ENCODE measurements at regions not wholly inside any gene's neighbourhood (a gene's known extent, or its start where the extent isn't known, plus 50 kb on each side); places are given as distances from the start of the nearest gene placed in this dataset.
"Not testable (repeated sequence)": the region's sequence is repeated elsewhere in the genome, so short reads cannot be mapped to it uniquely, and the experiment has no call there.

DNA sequence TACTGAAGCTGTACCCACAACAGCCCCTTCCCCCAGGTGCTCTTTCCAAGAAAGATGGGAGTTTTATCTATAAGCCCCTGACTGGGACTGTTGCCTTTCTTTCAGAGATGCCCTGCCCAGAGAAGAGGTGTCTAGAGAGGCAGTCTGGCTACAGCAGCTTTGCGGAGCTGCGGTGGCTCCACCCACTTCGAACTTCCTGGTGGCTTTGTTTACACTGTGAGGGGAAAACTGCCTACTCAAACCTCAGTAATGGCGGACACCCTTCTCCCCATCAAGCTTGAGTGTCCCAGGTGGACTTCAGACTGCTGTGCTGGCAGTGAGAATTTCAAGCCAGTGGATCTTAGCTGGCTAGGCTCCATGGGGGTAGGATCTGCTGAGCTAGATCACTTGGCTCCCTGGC, 120.2 kb upstream of the MYT1L start:
- H3K27me3 ChIP-seq (ENCODE audit: insufficient read depth, low read length); H3K4me2 ChIP-seq (ENCODE audit: low read length); CTCF ChIA-PET; H3K36me3 ChIP-seq (ENCODE audit: control insufficient read depth in 1 of 2, insufficient read depth in 2 of 2, low read length in 2 of 2); RAD21 ChIA-PET (ENCODE audit: low non-redundant PET in 1 of 2, low total read pairs in 2 of 2, uncharacterized antibody in 2 of 2, unreplicated experiment in 2 of 2); H3K27ac ChIP-seq (ENCODE audit: low read depth, low read length); intact Hi-C loops (cut with micrococcal nuclease); POLR2A ChIA-PET; H3K4me1 ChIP-seq (ENCODE audit: control insufficient read depth in 1 of 2, insufficient read depth in 2 of 2, low read length in 2 of 2); DNase-seq (ENCODE audit: low read depth, low spot score); H3K9ac ChIP-seq (ENCODE audit: low read length); H3K9me2 ChIP-seq (ENCODE audit: insufficient read depth); H4K20me1 ChIP-seq (ENCODE audit: insufficient read depth); BruUV-seq (replicated peaks); H3K9me3 ChIP-seq (ENCODE audit: control insufficient read depth in 1 of 2, insufficient read depth in 1 of 2, low read depth in 1 of 2, low read length in 2 of 2); ATAC-seq; H3K4me3 ChIP-seq (replicated peaks in 1 of 2; ENCODE audit: low read depth in 1 of 2, low read length in 2 of 2); H3K79me2 ChIP-seq (ENCODE audit: insufficient read depth, low read length); H2AFZ ChIP-seq (ENCODE audit: low read depth, low read length, poor library complexity, severe bottlenecking): not testable (repeated sequence)

DNA sequence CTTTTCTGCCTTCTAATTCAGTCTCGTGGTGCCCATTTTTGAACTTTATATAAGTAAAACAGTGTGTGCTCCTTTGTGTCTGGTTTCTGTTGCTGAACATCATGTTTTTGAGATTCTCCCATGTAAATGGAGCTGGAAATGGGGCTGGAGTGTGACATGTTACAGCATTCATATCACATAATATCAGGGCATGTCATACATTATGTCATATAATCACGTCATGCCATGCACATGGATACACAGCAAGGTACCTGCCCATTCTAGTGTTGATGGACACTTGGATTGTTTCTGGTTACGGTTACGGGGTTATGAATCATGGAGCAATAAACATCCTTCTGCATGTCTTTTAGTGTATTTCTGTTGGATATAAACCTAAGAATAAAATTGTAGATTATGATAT, 117.1 kb upstream of the MYT1L start:
- Histone ChIP-seq H3K9me2 (ENCODE audit: insufficient read depth) (no peaks in the 10 kb centered on the region), H2AFZ (ENCODE audit: low read depth, low read length, poor library complexity, severe bottlenecking) (no peak overlapping the region), H3K4me1 (ENCODE audit: control insufficient read depth in 1 of 2, insufficient read depth in 2 of 2, low read length in 2 of 2) (no peaks in the 10 kb centered on the region), H3K4me3 (replicated peaks in 1 of 2; ENCODE audit: low read depth in 1 of 2, low read length in 2 of 2) (no peak overlapping the region), H3K4me2 (ENCODE audit: low read length) (no peak overlapping the region), H3K9ac (ENCODE audit: low read length) (no peak overlapping the region), H3K9me3 (ENCODE audit: control insufficient read depth in 1 of 2, insufficient read depth in 1 of 2, low read depth in 1 of 2, low read length in 2 of 2) (peaks cover 0 to 6% of the 10 kb centered on the region in 2 experiments; a peak in 1 of 4 replicates), H4K20me1 (ENCODE audit: insufficient read depth) (no peaks in the 10 kb centered on the region), H3K27me3 (ENCODE audit: insufficient read depth, low read length) (no peaks in the 10 kb centered on the region), H3K27ac (ENCODE audit: low read depth, low read length) (no peak overlapping the region), H3K36me3 (ENCODE audit: control insufficient read depth in 1 of 2, insufficient read depth in 2 of 2, low read length in 2 of 2) (no peaks in the 10 kb centered on the region), H3K79me2 (ENCODE audit: insufficient read depth, low read length) (no peaks in the 10 kb centered on the region)
- no peak for ATAC-seq
- POLR2A ChIA-PET = no interaction called here
- RAD21 ChIA-PET (ENCODE audit: low non-redundant PET in 1 of 2, low total read pairs in 2 of 2, uncharacterized antibody in 2 of 2, unreplicated experiment in 2 of 2) = no interaction called here
- intact Hi-C loops (cut with micrococcal nuclease) = no loop called here
- CTCF ChIA-PET = no interaction called here
- DNase-seq (ENCODE audit: low read depth, low spot score) = no peak
- no TSS peak for BruUV-seq (replicated peaks)
- TF ChIP-seq, protein P1, sequence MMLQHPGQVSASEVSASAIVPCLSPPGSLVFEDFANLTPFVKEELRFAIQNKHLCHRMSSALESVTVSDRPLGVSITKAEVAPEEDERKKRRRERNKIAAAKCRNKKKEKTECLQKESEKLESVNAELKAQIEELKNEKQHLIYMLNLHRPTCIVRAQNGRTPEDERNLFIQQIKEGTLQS (IDR thresholded peaks at IDR 0.05) = no peak
- TF ChIP-seq POLR2AphosphoS5 (IDR thresholded peaks at IDR 0.05; ENCODE audit: low read depth, low read length) (no peak), FOSL1 (IDR thresholded peaks at IDR 0.05; ENCODE audit: low read depth) (no peak), TCF7L2 (IDR thresholded peaks at IDR 0.05; ENCODE audit: borderline replicate concordance, extremely low read depth, insufficient read depth, insufficient read length) (no peak), ZFX (IDR thresholded peaks at IDR 0.05) (no peak), CBX3 (IDR thresholded peaks at IDR 0.05; ENCODE audit: low read depth) (no peak)
- TF ChIP-seq, protein P2, sequence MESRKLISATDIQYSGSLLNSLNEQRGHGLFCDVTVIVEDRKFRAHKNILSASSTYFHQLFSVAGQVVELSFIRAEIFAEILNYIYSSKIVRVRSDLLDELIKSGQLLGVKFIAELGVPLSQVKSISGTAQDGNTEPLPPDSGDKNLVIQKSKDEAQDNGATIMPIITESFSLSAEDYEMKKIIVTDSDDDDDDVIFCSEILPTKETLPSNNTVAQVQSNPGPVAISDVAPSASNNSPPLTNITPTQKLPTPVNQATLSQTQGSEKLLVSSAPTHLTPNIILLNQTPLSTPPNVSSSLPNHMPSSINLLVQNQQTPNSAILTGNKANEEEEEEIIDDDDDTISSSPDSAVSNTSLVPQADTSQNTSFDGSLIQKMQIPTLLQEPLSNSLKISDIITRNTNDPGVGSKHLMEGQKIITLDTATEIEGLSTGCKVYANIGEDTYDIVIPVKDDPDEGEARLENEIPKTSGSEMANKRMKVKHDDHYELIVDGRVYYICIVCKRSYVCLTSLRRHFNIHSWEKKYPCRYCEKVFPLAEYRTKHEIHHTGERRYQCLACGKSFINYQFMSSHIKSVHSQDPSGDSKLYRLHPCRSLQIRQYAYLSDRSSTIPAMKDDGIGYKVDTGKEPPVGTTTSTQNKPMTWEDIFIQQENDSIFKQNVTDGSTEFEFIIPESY (IDR thresholded peaks at IDR 0.05; ENCODE audit: extremely low read depth, insufficient replicate concordance, low read length) = no peak

Data from HCT116 (cell line).